ENCODE measurements at regions not wholly inside any gene's neighbourhood (a gene's known extent, or its start where the extent isn't known, plus 50 kb on each side); places are given as distances from the start of the nearest gene placed in this dataset.

DNA sequence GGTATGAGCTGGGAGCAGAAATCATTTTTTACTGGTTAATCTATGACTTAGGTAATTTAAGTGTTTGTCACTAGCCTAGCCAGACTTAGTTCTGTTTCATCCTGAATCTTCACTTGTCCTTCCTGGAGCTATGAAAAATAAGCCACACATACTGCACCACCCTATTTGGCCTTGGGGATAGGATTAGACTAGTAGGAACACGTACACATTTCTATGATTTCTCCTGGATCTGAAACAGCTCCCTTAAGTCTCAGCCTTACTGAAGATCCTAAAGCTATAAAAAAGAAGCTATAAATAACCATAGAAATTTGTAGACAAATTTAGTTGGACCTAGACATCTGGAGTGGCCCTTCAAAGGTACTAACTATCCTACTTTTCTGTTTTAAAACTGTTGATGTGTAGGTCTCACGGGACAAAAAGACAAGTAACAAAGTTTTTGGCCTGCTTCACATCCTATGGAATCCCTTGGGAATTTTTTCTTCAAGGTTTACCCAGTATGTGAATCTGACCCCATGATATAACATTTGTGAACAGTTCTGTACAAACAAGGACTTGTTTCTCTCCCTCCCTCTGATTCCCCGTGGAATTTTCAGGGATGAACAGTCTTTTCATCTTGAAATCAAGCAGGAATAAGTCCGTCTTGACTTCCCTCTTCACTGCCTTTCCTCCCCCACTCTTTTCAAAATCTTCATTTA is 275.0 kb downstream of the FAM76B start:
- TF ChIP-seq, protein P1, sequence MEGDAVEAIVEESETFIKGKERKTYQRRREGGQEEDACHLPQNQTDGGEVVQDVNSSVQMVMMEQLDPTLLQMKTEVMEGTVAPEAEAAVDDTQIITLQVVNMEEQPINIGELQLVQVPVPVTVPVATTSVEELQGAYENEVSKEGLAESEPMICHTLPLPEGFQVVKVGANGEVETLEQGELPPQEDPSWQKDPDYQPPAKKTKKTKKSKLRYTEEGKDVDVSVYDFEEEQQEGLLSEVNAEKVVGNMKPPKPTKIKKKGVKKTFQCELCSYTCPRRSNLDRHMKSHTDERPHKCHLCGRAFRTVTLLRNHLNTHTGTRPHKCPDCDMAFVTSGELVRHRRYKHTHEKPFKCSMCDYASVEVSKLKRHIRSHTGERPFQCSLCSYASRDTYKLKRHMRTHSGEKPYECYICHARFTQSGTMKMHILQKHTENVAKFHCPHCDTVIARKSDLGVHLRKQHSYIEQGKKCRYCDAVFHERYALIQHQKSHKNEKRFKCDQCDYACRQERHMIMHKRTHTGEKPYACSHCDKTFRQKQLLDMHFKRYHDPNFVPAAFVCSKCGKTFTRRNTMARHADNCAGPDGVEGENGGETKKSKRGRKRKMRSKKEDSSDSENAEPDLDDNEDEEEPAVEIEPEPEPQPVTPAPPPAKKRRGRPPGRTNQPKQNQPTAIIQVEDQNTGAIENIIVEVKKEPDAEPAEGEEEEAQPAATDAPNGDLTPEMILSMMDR (IDR thresholded peaks at IDR 0.05; ENCODE audit: borderline replicate concordance, extremely low read depth, low read length, poor library complexity, severe bottlenecking): no peak
- TF ChIP-seq EZH2 (IDR thresholded peaks at IDR 0.05; ENCODE audit: borderline replicate concordance, low read depth, low read length, severe bottlenecking): no peak

All from DND-41 (cell line).